ENCODE measurements at regions not wholly inside any gene's neighbourhood (a gene's known extent, or its start where the extent isn't known, plus 50 kb on each side); places are given as distances from the start of the nearest gene placed in this dataset.

DNA sequence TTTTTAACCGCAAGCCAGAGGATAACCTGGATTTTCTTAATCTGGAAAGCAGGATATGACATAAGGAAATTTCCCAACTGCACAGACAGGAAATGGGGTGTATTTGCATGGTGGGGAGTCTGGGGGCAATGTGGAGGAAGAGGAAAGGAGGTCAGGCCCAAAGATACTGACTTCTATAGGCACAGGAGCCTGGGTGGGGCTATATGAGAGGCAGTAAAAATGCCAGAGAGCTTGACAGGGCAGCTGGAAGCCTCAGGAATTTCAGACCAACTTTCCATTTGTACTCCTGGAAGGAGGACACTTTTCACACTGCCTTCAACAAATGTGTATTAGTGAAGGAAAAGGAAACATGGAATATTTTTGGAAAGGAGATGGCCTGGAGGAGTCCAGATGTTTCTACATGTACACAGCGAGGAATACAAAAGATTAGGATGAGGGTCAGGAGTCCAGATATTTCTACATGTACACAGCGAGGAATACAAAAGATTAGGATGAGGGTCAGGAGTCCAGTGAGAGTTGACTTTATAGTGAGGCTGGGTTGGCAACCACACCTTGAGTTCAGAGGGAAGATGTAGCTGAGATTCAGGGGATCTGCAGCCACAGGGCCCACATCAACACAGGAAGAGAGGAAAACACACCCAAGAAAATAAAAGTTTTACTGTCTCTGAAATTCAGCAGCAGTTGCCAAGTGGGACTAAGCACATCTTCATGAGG is 111.9 kb upstream of the PTPRG start:
- TF ChIP-seq POLR2AphosphoS5 (IDR thresholded peaks at IDR 0.05) (no peak), EP300 (IDR thresholded peaks at IDR 0.05) (no peak), CTCF (IDR thresholded peaks at IDR 0.05) (no peak), POLR2A (IDR thresholded peaks at IDR 0.05) (no peak)
- Histone ChIP-seq H3K9me3 (no peaks in the 10 kb centered on the region), H3K4me3 (no peak overlapping the region), H3K36me3 (no peaks in the 10 kb centered on the region), H3K27ac (no peak overlapping the region), H3K4me1 (no peaks in the 10 kb centered on the region), H3K27me3 (no peaks in the 10 kb centered on the region)
- DNase-seq (ENCODE audit: low spot score in 2 of 2), result no peak
- WGBS, result 93% methylated on average over 3 of the region's 3 CpGs

DNA sequence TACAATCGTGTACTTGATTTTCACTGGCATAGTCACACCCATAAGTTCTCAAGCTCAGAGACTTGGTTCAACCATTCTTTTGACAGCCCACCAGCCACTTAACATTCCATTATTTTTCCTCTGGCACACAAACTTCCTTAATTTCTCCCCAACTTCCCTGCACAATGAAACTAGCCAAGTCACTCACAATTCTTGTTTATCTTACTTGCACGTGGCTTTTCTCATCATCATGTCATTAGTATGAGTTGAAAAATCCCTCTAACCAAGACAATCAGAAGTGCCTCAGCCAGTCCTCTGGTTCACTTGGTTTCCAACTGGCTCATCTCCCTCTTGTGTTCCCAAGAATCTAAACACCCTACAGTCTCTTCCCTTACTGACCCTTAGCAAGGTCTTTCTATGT is 110.5 kb upstream of the PTPRG start:
- WGBS, result 36% methylated on average over 2 of the region's 2 CpGs
- TF ChIP-seq EP300 (IDR thresholded peaks at IDR 0.05) (no peak), POLR2A (IDR thresholded peaks at IDR 0.05) (no peak), POLR2AphosphoS5 (IDR thresholded peaks at IDR 0.05) (no peak), CTCF (IDR thresholded peaks at IDR 0.05) (no peak)
- no peak for DNase-seq (ENCODE audit: low spot score in 2 of 2)
- H3K27me3 ChIP-seq, result no peaks in the 10 kb centered on the region
- H3K27ac ChIP-seq, result no peak overlapping the region
- no peaks in the 10 kb centered on the region for H3K36me3 ChIP-seq
- H3K4me1 ChIP-seq, result no peaks in the 10 kb centered on the region
- no peak overlapping the region for H3K4me3 ChIP-seq
- no peaks in the 10 kb centered on the region for H3K9me3 ChIP-seq

DNA sequence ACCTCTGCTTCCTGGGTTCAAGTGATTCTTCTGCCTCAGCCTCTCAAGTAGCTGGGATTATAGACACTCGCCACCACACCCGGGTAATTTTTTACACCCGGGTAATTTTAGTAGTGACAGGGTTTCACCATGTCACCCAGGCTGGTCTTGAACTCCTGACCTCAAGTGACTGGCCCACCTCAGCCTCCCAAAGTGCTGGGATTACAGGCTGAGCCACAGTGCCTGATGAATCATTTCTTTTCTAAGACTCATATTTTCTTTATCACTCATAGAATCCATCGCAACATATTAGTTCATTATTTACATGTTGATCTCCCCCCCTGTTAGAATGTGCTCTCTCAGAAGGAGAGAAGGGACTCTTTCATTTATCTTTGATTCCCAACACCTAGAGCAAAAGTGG is 109.5 kb upstream of the PTPRG start:
- Histone ChIP-seq H3K36me3 (no peaks in the 10 kb centered on the region), H3K27ac (no peak overlapping the region), H3K27me3 (no peaks in the 10 kb centered on the region), H3K4me3 (no peak overlapping the region), H3K4me1 (no peaks in the 10 kb centered on the region), H3K9me3 (no peaks in the 10 kb centered on the region)
- no peak for DNase-seq (ENCODE audit: low spot score in 2 of 2)
- 89% methylated on average over 4 of the region's 4 CpGs for WGBS
- TF ChIP-seq POLR2A (IDR thresholded peaks at IDR 0.05), result no peak
- TF ChIP-seq CTCF (IDR thresholded peaks at IDR 0.05), result no peak
- TF ChIP-seq POLR2AphosphoS5 (IDR thresholded peaks at IDR 0.05), result no peak
- TF ChIP-seq EP300 (IDR thresholded peaks at IDR 0.05), result no peak

- Histone ChIP-seq H3K9me3 (no peaks in the 10 kb centered on the region), H3K27ac (no peak overlapping the region), H3K4me1 (no peaks in the 10 kb centered on the region), H3K27me3 (no peaks in the 10 kb centered on the region), H3K36me3 (no peaks in the 10 kb centered on the region), H3K4me3 (no peak overlapping the region)
- no peak for TF ChIP-seq CTCF (IDR thresholded peaks at IDR 0.05)
- no peak for TF ChIP-seq EP300 (IDR thresholded peaks at IDR 0.05)
- TF ChIP-seq POLR2AphosphoS5 (IDR thresholded peaks at IDR 0.05), result no peak
- TF ChIP-seq POLR2A (IDR thresholded peaks at IDR 0.05), result no peak
- no peak for DNase-seq (ENCODE audit: low spot score in 2 of 2)
- WGBS, result 70% methylated on average over 6 of the region's 6 CpGs
These were observed 108.8 kb upstream of the PTPRG start for GRCh38 chr3:61452535-61453090.

GRCh38 chr3:61454006-61454585 is 107.3 kb upstream of the PTPRG start:
- Histone ChIP-seq H3K4me1 (no peaks in the 10 kb centered on the region), H3K4me3 (no peak overlapping the region), H3K27me3 (no peaks in the 10 kb centered on the region), H3K27ac (no peak overlapping the region), H3K9me3 (no peaks in the 10 kb centered on the region), H3K36me3 (no peaks in the 10 kb centered on the region)
- TF ChIP-seq POLR2A (IDR thresholded peaks at IDR 0.05), result no peak
- TF ChIP-seq POLR2AphosphoS5 (IDR thresholded peaks at IDR 0.05), result no peak
- no peak for TF ChIP-seq CTCF (IDR thresholded peaks at IDR 0.05)
- TF ChIP-seq EP300 (IDR thresholded peaks at IDR 0.05), result no peak
- DNase-seq (ENCODE audit: low spot score in 2 of 2), result no peak
- WGBS, result 77% methylated on average over 6 of the region's 6 CpGs
